DMS153 treated with DMSO at 0.1 percent for 48 hours (cell line): ENCODE measurements at regions not wholly inside any gene's neighbourhood (a gene's known extent, or its start where the extent isn't known, plus 50 kb on each side); places are given as distances from the start of the nearest gene placed in this dataset.
"Not testable (repeated sequence)": the region's sequence is repeated elsewhere in the genome, so short reads cannot be mapped to it uniquely, and the experiment has no call there.

Source experiments
- DNase-seq: peaks from one replicate; lab custom pipeline; 2025; ENCODE audit not compliant: unreplicated experiment; lab: John Stamatoyannopoulos, UW

DNA sequence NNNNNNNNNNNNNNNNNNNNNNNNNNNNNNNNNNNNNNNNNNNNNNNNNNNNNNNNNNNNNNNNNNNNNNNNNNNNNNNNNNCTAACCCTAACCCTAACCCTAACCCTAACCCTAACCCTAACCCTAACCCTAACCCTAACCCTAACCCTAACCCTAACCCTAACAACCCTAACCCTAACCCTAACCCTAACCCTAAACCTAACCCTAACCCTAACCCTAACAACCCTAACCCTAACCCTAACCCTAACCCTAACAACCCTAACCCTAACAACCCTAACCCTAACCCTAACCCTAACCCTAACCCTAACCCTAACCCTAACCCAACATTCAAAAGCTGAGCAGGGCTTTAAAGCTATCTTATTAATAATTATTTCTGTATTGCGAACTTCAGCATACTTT is 182.5 kb upstream of the FAM20C start:
- not testable (repeated sequence) for DNase-seq

DNA sequence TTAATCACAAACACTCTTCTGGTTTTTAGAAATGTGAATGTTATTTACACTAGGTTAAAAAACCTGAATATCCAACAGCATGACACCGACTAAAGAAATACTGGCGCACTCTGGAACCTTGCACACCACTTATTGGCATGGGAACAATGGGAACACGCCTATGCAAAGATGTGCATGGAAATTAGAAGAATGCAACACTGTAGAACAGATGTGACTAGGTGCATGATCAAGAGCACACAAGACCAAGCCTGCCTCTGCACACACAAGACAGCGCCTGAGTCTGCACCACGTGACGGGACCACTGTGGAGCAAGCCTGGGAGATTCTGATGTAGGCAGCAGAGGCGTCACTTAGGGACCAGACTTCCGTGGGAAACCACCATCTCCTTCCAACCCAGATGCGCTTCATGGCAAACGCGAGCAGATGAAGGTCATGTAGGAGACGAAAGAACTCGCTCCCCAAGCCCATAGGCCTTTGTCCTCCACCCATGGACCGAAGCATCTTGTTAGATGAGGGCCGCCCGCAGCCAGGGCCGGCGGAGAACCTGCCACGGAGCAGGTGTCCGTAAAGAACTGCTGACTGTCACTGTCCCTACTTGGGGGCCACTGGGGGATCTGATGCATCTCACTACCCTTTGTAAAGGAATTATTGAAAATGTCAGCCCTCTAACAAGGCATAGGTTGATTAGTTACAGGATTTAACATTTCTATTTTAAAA is 159.6 kb upstream of the FAM20C start:
- DNase-seq = not testable (repeated sequence)

DNA sequence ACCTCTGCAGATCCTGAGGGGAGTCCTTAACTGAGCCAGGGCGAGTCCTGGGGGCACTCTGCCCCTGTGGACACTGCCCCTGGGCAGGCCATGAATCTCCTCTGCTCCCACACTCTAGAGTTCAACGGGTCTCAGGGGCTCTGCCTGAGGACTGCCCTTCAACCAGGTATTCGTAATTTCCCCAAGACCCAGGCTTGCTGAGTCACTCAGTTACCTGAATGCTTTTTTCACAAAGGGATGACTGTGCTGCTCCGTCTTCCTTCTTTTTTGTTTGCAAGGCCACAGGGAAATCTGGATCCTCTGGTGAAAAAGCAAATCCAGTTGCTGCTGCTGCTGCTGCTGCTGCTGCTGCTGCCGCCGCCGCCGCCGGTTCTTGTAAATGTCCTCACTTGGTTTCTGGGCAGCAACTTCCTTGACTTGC is 157.2 kb upstream of the FAM20C start:
- not testable (repeated sequence) for DNase-seq

DNA sequence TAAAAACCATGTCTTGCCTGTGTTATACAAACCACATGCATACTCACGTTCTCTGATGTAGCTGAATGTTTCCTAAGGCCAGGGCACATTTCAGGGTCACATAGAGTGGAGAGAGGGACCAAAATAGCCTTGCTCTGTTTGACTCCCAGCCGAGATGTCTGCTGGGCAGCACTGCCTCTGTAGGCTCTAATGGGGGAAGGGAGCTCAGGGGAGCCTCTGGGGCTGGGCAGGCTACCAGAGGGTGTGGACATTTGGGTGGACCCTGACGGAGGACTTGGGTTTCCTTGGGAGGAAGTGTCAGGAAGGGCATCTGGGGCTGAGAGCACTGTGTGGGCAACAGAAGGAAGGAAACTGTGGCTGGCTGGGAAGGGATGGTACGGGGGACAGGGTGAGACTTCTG is 155.8 kb upstream of the FAM20C start:
- DNase-seq = not testable (repeated sequence)

DNA sequence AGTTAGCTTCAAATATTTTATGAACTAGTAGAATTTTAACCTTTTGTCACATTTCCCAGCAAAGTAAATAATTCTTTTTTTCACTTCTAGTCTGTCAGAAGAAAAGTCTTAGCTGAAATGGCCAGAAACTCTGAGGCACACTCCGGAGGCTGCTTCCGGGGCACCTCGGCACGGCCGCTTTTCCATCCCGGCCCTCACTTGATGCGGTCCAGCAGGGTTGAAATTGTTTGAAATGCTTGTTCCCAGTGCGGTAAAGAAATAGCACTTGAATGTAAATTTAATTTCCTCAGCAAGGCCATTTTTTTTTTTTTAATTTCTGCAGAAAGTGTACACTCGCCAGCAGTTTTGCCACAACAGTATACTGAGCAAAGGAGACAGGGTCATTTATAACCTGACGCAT is 154.7 kb upstream of the FAM20C start:
- DNase-seq = not testable (repeated sequence)

DNA sequence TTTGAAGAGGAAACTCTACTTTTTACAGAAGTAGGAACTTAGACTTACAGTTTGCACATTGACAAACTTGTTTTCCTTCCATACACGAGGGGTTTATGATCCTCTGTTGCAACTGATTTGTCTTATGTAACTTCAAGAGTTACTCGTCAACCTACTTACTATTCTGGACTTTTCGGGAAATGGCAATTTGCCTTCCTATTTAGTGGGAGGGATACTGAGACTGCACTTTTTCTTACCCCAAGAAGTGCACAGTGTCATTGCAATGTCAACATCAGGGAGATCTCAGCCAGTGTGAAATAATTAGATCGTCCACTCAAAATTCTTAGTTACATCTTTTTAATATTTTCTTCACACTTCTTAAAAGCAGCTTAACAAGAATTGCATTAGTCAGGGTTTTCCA is 153.9 kb upstream of the FAM20C start:
- DNase-seq = not testable (repeated sequence)

DNA sequence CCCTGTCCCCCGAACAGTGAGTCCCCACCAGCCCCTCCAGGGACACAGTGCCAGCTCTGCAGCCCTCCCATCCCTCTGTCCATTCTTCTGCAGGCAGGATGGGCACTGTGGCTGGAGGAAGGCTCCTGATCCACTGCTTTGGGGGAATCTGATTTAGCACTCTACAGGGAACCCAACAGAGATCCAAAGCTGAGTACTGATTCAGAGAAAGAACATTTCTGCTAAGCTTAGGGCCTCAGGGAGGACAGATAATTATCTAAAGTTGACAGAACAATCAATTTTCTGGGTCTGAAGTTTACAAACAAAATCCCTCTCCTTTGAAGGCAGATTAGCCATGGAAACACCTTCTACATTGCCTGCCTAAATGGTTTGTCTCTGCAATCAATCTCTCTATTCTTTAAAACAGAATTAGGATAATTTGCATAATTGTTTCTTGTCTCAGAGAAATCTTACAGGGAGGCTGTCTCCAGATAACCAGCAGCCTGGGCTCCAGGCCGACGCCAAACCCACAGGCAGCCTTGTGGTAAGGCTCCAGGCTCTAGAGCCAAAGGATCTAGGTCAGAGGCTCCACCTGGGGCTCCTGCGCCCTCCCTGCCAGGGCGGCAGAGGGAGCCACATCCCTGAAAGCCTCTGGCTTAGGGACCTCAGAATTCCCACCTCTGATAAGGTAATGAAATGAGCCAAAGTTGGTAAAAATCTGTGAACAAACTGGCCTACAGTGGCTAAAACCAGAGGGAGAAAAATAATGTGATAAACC is 152.2 kb upstream of the FAM20C start:
- DNase-seq = not testable (repeated sequence)

DNA sequence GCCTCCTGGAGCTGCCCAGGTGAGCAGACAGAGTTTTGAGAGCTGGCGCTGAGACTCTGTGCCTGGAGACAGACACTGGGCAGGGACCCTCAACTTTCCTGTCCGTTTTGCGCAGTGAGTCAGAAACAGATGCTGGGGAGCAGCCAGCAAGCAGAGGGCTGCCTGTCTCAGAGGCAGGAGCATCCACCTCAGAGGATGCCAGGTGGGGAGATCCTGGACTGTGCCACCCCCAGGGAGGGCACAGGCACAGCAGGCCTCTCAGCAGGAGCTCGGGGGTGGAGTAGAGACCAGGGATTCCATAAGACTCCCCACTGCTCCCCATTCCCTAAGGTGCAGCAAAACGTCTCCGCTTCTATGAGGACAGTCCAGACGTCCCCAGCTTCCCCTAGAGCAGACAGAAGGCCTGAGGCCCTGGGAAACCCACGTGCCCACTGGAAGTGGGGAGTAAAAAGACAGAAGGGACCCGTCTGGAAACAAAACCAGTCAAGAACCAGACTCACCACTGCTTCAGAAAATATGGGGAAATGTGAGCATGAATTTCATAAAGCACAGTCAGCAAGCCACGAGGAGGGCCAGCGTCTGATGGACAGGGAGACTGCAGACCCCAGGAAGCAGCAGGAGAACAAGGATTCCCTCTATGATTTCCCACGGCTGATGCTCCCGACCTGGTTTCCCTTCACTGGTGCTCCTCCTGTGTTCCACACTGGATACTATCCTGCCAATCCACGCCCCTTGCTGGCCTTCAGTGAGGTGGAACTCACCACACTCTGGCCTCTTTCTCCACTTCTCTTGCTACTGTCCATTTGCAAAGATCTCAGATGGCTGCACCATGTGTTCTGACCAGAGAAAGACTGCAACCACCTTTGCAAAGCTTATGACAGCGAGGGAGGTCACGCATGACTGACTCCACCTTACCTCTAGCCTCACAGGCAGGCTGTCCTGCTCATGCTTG is 151.3 kb upstream of the FAM20C start:
- no peak for DNase-seq

DNA sequence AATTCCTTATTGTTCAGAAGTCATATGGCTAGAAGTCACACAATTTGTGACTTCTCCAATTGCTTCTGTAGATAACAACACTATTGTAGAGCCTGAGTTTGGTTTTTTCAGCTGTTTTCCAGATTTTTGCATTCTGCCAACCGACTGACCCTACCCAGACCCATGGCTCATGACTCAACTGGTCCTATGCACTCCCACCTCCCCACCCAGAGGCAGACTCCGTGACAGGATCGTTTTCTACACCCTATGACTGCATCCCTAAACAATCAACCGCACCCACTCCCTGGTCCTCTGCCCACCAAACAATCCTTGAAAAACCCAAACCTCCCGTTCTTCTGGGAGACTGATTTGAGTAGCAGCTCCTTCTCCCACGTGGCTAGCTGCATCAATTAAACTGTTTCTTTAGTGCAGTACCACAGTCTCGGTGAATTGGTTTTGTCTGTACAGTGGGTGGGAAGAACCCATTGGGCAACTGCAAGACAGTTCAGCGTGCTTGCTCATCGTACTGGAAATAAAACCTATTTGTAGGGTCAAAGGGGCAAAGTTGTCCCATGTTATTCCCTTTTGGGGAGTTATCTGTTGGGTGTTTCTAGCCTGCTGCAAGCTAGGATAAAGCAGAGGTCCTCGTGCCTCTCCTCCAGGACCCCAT is 150.3 kb upstream of the FAM20C start:
- no peak for DNase-seq

DNA sequence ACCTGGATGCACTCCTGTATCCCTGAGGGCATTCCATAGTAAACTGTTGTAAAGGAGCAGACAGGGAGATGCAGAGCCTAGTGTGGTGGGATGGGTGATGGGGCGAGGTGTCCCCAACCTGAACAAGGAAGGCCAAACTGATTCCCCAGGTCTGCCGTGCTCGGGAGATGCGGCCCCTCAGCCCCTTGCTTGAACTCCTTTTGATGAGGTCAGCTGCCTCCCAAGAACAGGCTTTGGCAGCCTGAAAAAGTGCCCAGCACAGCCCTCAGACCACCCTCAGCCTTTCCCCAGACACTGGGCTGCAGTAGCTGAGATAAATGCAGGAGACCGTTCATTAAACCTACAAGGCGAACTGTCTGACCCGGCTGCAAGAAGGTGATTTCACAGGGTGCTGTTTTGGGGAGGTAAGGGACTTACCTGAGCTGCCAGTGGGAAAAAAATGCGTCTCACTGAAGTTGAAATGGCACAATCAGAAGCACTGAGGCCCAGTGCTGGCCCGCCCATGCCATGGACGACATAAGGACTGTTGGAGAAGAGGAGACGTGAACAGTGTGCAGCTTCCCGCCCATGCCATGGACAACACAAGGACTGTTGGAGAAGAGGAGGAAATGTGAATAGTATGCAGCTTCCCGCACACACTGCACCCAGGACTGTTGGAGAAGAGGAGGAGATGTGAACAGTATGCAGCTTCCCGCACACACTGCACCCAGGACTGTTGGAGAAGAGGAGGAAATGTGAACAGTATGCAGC is 148.4 kb upstream of the FAM20C start:
- no peak for DNase-seq

DNA sequence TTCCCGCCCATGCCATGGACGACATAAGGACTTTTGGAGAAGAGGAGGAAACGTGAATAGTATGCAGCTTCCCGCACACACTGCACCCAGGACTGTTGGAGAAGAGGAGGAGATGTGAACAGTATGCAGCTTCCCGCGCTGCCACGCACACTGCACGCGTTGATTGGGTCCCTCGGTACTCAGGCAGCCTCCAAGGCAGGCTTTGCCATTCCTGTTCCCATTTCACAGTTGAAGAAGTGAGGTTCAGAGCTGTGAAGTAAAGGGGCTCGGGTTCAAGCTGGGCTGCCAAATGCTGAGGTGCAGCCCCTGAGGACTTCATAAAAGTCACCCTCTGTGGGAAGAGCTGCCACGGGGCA is 147.9 kb upstream of the FAM20C start:
- DNase-seq = no peak

DNA sequence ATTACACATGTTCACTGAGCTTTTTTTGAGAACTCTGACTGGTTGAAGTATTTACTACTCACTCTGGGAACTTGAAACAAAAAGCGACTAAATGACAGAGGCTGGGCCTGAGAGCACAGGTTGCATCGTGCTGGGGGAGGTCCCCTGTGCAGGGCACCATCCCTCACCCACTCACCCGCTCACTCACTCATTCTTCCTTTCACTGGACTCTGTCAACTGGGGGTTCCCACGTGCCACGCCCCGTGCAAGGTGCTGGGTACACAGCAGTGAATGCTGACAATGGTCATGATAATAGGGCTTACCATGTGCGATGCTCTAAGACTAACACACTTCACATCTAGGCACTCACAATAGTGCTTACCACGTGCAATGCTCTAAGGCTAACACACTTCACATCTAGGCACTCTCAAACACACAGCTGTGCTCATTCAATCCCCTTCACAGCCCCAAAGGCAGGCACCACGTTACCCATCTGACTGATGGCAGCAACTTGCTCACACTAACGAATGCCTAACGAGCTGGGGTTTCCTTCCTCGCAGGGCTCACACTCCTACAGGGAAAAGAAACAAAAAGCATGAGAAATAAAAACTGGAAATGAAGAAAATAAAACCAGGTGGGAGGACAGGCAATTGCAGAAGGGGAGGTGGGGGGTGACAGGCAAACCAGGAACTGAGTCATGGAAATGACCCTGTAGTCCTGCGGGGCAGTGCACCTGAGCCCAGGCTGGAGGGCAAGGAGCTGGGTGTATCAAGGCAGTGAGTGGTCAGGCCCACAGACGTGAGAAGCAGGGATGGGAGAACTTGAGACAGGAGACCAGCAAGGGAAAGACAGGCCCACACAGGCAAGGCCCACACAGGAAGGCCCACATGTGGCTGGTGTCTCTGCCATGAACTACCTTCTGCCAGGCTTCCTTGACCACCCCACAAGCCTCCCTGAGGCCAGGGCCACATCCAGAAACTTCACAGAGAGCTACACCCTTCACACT is 147.0 kb upstream of the FAM20C start:
- no peak for DNase-seq

DNA sequence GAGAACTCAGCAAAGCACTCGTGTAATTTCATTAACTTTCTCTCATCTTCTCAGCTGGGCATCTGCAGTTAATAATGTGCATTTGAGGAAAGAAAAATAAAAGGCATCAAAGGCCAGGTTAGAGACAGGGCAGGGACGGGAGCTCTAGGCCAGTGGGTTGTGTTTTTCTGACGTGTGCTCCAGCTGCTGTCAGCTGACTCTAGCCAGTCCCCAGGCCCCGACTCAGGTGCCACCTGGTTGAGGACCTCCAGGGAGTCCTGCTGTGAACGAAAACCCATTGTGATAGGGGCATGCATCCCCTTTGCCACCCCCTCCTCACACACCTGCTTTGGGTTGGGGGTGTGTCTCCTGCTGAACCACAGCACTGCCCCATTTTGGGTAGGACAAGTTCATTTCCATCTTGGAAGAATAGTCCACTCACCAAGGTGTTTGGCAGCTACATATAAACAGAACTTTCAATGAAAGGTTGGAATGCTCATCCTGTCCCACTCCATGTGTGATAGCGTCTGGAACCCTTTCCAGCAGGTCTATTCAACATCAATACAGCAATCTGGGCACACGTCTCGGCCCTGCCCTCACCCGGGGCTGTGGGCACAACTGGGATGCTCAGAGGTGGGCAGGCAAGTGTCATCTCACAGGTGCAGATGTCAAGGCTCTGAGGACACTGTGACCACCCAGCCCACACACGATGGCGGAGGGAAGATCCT is 146.1 kb upstream of the FAM20C start:
- no peak for DNase-seq

DNA sequence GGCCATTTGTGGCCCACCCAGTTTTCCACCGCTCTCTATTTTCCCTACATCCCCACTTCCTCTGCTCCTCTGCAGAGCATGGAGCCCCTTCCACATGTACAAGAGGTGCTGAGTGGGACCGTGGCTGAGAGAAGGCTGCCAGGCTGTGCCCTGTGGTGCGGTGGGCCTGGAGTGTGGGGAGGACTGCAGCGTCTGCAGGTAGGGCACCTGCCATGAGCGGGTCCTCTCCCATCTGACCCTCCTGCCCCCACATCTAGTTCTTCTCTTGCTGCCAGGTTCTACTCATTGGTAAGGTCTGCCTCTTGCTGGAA is 145.6 kb upstream of the FAM20C start:
- DNase-seq = no peak

DNA sequence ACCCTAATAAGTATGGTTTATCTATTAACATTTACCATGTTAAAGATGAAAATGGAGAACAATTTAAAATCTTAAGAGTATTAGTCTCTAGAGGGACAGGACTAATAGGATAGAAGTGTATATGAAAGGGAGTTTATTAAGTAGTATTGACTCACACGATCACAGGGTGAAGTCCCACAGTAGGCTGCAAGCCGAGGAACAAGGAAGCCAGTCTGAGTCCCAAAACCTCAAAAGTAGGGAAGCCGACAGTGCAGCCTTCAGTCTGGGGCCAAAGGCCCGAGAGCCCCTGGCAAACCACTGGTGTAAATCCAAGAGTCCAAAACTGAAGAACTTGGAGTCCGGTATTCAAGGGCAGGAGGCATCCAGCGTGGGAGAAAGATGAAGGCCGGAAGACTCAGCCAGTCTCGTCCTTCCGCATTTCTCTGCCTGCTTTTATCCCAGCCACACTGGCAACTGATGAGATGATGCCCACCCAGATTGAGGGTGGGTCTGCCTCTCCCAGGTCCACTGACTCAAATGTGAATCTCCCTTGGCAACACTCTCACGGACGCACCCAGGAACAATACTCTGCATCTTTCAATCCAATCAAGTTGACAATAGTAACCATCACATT is 140.8 kb upstream of the FAM20C start:
- no peak for DNase-seq

DNA sequence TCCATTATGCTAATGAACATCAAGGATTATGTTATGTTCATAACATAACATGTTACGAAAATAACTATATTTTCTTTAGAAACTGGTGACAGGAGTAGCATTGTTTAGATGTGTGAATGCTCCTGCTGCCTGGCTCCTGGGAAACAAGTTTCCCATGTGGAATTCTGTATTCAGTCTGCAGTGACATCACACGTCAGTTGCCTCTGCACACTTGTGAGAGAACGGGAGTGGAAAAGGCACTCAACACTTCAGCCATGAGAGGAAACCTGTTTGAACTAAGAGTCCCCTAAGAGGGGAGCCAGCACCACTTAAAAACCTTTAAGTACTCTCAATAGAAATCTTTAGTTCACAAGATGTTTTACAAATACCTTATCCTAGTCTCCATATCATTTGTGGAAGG is 140.3 kb upstream of the FAM20C start:
- no peak for DNase-seq

DNA sequence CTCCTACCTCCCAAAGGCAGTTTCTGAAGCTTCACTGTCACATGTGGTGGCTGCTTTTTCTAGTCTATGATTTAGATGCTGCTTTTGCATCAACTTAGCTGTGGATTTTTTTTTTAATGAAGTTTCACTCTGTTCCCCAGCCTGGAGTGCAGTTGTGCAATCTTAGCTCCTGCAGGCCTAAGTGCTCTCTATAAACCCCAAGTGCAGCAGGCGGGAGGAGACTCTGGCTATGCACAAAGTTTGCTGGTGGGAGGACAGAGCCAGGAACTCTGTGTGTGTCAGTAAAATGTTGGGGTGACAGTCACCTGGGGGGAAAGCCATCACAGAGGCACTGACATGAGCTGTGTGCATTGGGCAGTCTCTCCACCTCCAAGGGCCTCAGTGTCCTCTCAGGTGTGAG is 138.8 kb upstream of the FAM20C start:
- DNase-seq = no peak

DNA sequence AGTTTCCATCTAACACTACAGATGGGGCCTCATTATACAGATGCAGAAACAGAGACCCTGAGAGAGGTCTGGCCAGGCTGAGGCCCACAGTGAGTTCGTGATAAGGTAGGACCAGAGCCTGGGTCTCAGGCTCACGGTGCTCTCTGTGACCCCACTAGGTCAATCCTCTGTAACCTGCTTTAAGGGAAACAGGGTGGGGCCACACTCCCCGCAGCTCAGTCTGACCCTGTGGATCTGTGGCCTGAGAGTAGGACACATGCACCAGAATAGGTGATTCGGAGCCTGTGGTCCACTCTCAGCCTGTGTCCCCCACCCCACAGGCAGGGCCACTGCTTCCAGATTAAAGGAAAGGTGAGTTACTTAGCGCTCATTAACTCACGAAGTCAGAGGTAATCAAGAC is 137.8 kb upstream of the FAM20C start:
- no peak for DNase-seq
